H1 (cell line): ENCODE measurements at regions not wholly inside any gene's neighbourhood (a gene's known extent, or its start where the extent isn't known, plus 50 kb on each side); places are given as distances from the start of the nearest gene placed in this dataset.

Source experiments
- CTCF ChIA-PET: fragments of 300-600 bp; sonication (Branson Sonifier 250); formaldehyde crosslinking; loops from one replicate; lab custom pipeline; 2021; ENCODE audit not compliant: partially characterized antibody; lab: Charles Lee
- POLR2A ChIA-PET: fragments of 300-600 bp; sonication (Branson Sonifier 250); formaldehyde crosslinking; loops from one replicate; lab custom pipeline; 2021; ENCODE audit warnings: inconsistent platforms; ENCODE audit not compliant: partially characterized antibody; lab: Charles Lee
- DNase-seq, 2 experiments: peaks; one replicate each; pipeline versions ENCODE4 v3.0.0 to v3.0.0-alpha.2; 2010 to 2022; ENCODE audit warnings: low spot score in 2 of 2, low read depth in 1 of 2, mixed read lengths in 1 of 2
- FAIRE-seq: peaks from 2 replicates; lab custom pipeline; 2011; peaks lifted over from hg19 to GRCh38; lab: Jason Lieb, UNC
- H2AFZ ChIP-seq: 2 replicates; pipeline ENCODE4 v1.8.1; 2012; ENCODE audit warnings: low read length, inconsistent platforms
- H2AK5ac ChIP-seq: 2 replicates; pipeline ENCODE4 v1.6.1; 2013; ENCODE audit warnings: low read depth, low read length
- H2BK120ac ChIP-seq: replicated peaks from 2 replicates; pipeline ENCODE3; 2013; ENCODE audit warnings: low read depth, low read length, inconsistent platforms
- H2BK12ac ChIP-seq: 2 replicates; pipeline ENCODE4 v1.6.1; 2013; ENCODE audit warnings: low read depth, low read length
- H2BK15ac ChIP-seq: 2 replicates; pipeline ENCODE4 v1.6.1; 2013; ENCODE audit warnings: low read length
- H2BK20ac ChIP-seq: 2 replicates; pipeline ENCODE4 v1.6.1; 2013; ENCODE audit warnings: low read length
- H2BK5ac ChIP-seq: 2 replicates; pipeline ENCODE4 v1.6.1; 2013; ENCODE audit warnings: low read depth, low read length
- H3K14ac ChIP-seq: 2 replicates; pipeline ENCODE4 v1.6.1; 2013; ENCODE audit warnings: inconsistent platforms; ENCODE audit not compliant: insufficient read length
- H3K18ac ChIP-seq: 2 replicates; pipeline ENCODE4 v1.6.1; 2013; ENCODE audit warnings: low read length; ENCODE audit errors: extremely low read depth
- H3K23ac ChIP-seq: 2 replicates; pipeline ENCODE4 v1.6.1; 2013; ENCODE audit warnings: inconsistent platforms; ENCODE audit not compliant: insufficient read length
- H3K23me2 ChIP-seq: 2 replicates; pipeline ENCODE4 v1.6.1; 2013; ENCODE audit warnings: low read depth, low read length
- H3K27ac ChIP-seq: 2 replicates; pipeline ENCODE4 v1.6.1; 2011; ENCODE audit warnings: low read depth, low read length, inconsistent platforms
- H3K27me3 ChIP-seq, 4 experiments: replicated peaks in 1 of 4; 1 replicate in 1 of 4; 2 replicates in 3 of 4; pipeline versions ENCODE4 v1.6.1 to v1.8.1; 2011 to 2013; ENCODE audit warnings: low read length in 3 of 4, mild to moderate bottlenecking in 3 of 4, inconsistent platforms in 2 of 4, mixed read lengths in 2 of 4, moderate library complexity in 1 of 4; ENCODE audit not compliant: control insufficient read depth in 3 of 4, insufficient read depth in 3 of 4; ENCODE audit errors: extremely low read depth in 1 of 4
- H3K36me3 ChIP-seq, 4 experiments: 2 replicates each; pipeline versions ENCODE4 v1.6.1 to v1.8.1; 2011 to 2013; ENCODE audit warnings: mild to moderate bottlenecking in 4 of 4, low read length in 3 of 4, moderate library complexity in 2 of 4, control low read depth in 1 of 4, inconsistent platforms in 1 of 4; ENCODE audit not compliant: insufficient read depth in 4 of 4, control insufficient read depth in 2 of 4
- H3K4ac ChIP-seq: replicated peaks from 2 replicates; pipeline ENCODE3; 2013; ENCODE audit warnings: low read length, low read depth, mixed read lengths, inconsistent platforms; ENCODE audit not compliant: insufficient read length
- H3K4me1 ChIP-seq, 4 experiments: replicated peaks in 1 of 4; 1 replicate in 1 of 4; 2 replicates in 3 of 4; pipeline versions ENCODE4 v1.6.1 to v1.8.1; 2011 to 2013; ENCODE audit warnings: low read length in 3 of 4, inconsistent platforms in 2 of 4, mixed read lengths in 1 of 4; ENCODE audit not compliant: insufficient read depth in 4 of 4, control insufficient read depth in 3 of 4
- H3K4me2 ChIP-seq, 2 experiments: 2 replicates each; pipeline versions ENCODE4 v1.6.1 to v1.8.1; 2011 to 2013; ENCODE audit warnings: low read depth in 2 of 2, low read length in 2 of 2, control low read depth in 1 of 2, inconsistent platforms in 1 of 2, mild to moderate bottlenecking in 1 of 2; ENCODE audit not compliant: insufficient read depth in 1 of 2
- H3K4me3 ChIP-seq, 4 experiments: fragments of 200-600, 300-600 bp in 1 of 4; sonication (generic), shearing (Covaris generic), sonication (Bioruptor Twin) in 1 of 4; 2 replicates each; pipeline versions ENCODE4 v1.5.1 to v1.8.1; 2011 to 2016; ENCODE audit warnings: low read length in 4 of 4, low read depth in 3 of 4, control low read depth in 2 of 4, inconsistent platforms in 2 of 4, mild to moderate bottlenecking in 2 of 4, mixed read lengths in 1 of 4, moderate library complexity in 1 of 4; ENCODE audit not compliant: insufficient read depth in 2 of 4; ENCODE audit errors: extremely low read depth in 1 of 4
- H3K56ac ChIP-seq: replicated peaks from 2 replicates; pipeline ENCODE3; 2013; ENCODE audit warnings: low read depth, mild to moderate bottlenecking, mixed read lengths, low read length, inconsistent platforms; ENCODE audit not compliant: insufficient read length
- H3K79me1 ChIP-seq: 2 replicates; pipeline ENCODE4 v1.6.1; 2013; ENCODE audit warnings: low read depth, low read length, control low read depth
- H3K79me2 ChIP-seq, 2 experiments: 2 replicates each; pipeline versions ENCODE4 v1.6.1 to v1.8.1; 2012 to 2013; ENCODE audit warnings: low read length in 2 of 2, mild to moderate bottlenecking in 2 of 2, inconsistent platforms in 1 of 2; ENCODE audit not compliant: insufficient read depth in 2 of 2, control insufficient read depth in 1 of 2
- H3K9ac ChIP-seq, 4 experiments: replicated peaks in 1 of 4; 1 replicate in 1 of 4; 2 replicates in 3 of 4; pipeline versions ENCODE4 v1.6.1 to v1.8.1; 2011 to 2013; ENCODE audit warnings: low read depth in 3 of 4, low read length in 3 of 4, control low read depth in 2 of 4, mild to moderate bottlenecking in 2 of 4, moderate library complexity in 2 of 4, inconsistent platforms in 1 of 4; ENCODE audit errors: extremely low read depth in 1 of 4
- H3K9me3 ChIP-seq, 2 experiments: 2 replicates each; pipeline versions ENCODE4 v1.6.1 to v1.8.1; 2012 to 2013; ENCODE audit warnings: mild to moderate bottlenecking in 2 of 2, moderate library complexity in 2 of 2, control low read depth in 1 of 2, inconsistent platforms in 1 of 2, low read depth in 1 of 2, low read length in 1 of 2, mixed read lengths in 1 of 2; ENCODE audit not compliant: insufficient read depth in 2 of 2
- H4K20me1 ChIP-seq, 2 experiments: replicated peaks in 1 of 2; 2 replicates each; pipeline versions ENCODE3 to v1.8.1; 2011 to 2013; ENCODE audit warnings: inconsistent platforms in 2 of 2, low read length in 2 of 2, mild to moderate bottlenecking in 1 of 2; ENCODE audit not compliant: insufficient read depth in 2 of 2, control insufficient read depth in 1 of 2
- H4K5ac ChIP-seq: 2 replicates; pipeline ENCODE4 v1.6.1; 2013; ENCODE audit warnings: low read length, low read depth, mixed read lengths, inconsistent platforms; ENCODE audit not compliant: insufficient read length
- H4K8ac ChIP-seq: 2 replicates; pipeline ENCODE4 v1.8.0; 2013; ENCODE audit warnings: mild to moderate bottlenecking, moderate library complexity, low read length, inconsistent platforms; ENCODE audit not compliant: insufficient read depth; ENCODE audit errors: extremely low read depth
- H4K91ac ChIP-seq: replicated peaks from 2 replicates; pipeline ENCODE3; 2013; ENCODE audit warnings: low read length, mixed read lengths, inconsistent platforms; ENCODE audit not compliant: insufficient read length
- ATF2 ChIP-seq: IDR thresholded peaks from 2 replicates; pipeline ENCODE4 v1.6.1; 2012; ENCODE audit warnings: low read length, inconsistent platforms
- BRCA1 ChIP-seq: IDR thresholded peaks from 2 replicates; pipeline ENCODE4 v1.6.1; 2012; ENCODE audit warnings: low read depth, low read length, improper control_type of control experiment
- CHD2 ChIP-seq: IDR thresholded peaks from 2 replicates; pipeline ENCODE4 v1.6.1; 2012; ENCODE audit warnings: low read length, improper control_type of control experiment
- E2F6 ChIP-seq: IDR thresholded peaks from 2 replicates; pipeline ENCODE4 v1.6.1; 2012; ENCODE audit warnings: inconsistent platforms
- EGR1 ChIP-seq: IDR thresholded peaks from 2 replicates; pipeline ENCODE4 v1.6.1; 2011; ENCODE audit warnings: low read depth, low read length, borderline replicate concordance
- GTF2F1 ChIP-seq: IDR thresholded peaks from 2 replicates; pipeline ENCODE4 v1.6.1; 2012; ENCODE audit warnings: low read depth, low read length, improper control_type of control experiment, borderline replicate concordance
- RXRA ChIP-seq: IDR thresholded peaks from 2 replicates; pipeline ENCODE4 v1.6.1; 2011; ENCODE audit warnings: low read depth, mild to moderate bottlenecking, low read length, moderate library complexity; ENCODE audit not compliant: insufficient read depth
- SIN3A ChIP-seq, 2 experiments: IDR thresholded peaks in 1 of 2; conservative IDR thresholded peaks in 1 of 2; 2 replicates each; pipeline ENCODE4 v1.6.1; 2011 to 2012; ENCODE audit warnings: low read length in 2 of 2, improper control_type of control experiment in 1 of 2, low read depth in 1 of 2, mild to moderate bottlenecking in 1 of 2
- SP4 ChIP-seq: IDR thresholded peaks from 2 replicates; pipeline ENCODE4 v1.6.1; 2012; ENCODE audit warnings: low read length, inconsistent platforms
- SUZ12 ChIP-seq: fragments of 200-600 bp; sonication (generic); IDR thresholded peaks from 2 replicates; pipeline ENCODE4 v1.6.1; 2012; ENCODE audit warnings: mild to moderate bottlenecking, inconsistent platforms, low read length, moderate library complexity, mixed read lengths
- TCF12 ChIP-seq: IDR thresholded peaks from 2 replicates; pipeline ENCODE4 v1.6.1; 2011; ENCODE audit warnings: low read depth, mild to moderate bottlenecking, low read length
- TEAD4 ChIP-seq: IDR thresholded peaks from 2 replicates; pipeline ENCODE4 v1.6.1; 2012; ENCODE audit warnings: low read depth, low read length, inconsistent platforms, mixed read lengths
- YY1 ChIP-seq: IDR thresholded peaks from 2 replicates; pipeline ENCODE4 v1.6.1; 2011; ENCODE audit warnings: low read depth, mild to moderate bottlenecking, low read length
- TF ChIP-seq, protein P1 (sequence below): IDR thresholded peaks from 2 replicates; pipeline ENCODE4 v1.6.1; 2012; ENCODE audit warnings: inconsistent platforms

GRCh38 chr10:31125789-31126188 lies 94.1 kb upstream of the ZNF438 start:
- no peak for FAIRE-seq
- no peak overlapping the region for H2BK120ac ChIP-seq
- TF ChIP-seq SIN3A (conservative IDR thresholded peaks at IDR 0.05 in 1 of 2, IDR thresholded peaks at IDR 0.05 in 1 of 2; ENCODE audit: low read depth in 1 of 2, low read length in 2 of 2) (no peak), ATF2 (no peak), TEAD4 (no peak), CHD2 (no peak), RXRA (no peak), SUZ12 (no peak), E2F6 (no peak), EGR1 (no peak), BRCA1 (no peak), GTF2F1 (no peak), SP4 (no peak), YY1 (no peak), TCF12 (no peak)
- TF ChIP-seq, protein P1, sequence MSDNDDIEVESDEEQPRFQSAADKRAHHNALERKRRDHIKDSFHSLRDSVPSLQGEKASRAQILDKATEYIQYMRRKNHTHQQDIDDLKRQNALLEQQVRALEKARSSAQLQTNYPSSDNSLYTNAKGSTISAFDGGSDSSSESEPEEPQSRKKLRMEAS, result no peak

More at GRCh38 chr10:31125789-31126188, 94.1 kb upstream of the ZNF438 start:
- Histone ChIP-seq H3K9me3 (no peaks in the 10 kb centered on the region), H3K79me2 (no peaks in the 10 kb centered on the region), H2BK5ac (no peak overlapping the region), H3K79me1 (no peaks in the 10 kb centered on the region), H2BK15ac (no peak overlapping the region), H3K14ac (no peak overlapping the region), H4K8ac (no peak overlapping the region), H3K4me2 (no peak overlapping the region), H3K56ac (no peak overlapping the region), H3K18ac (no peak overlapping the region), H3K23ac (no peak overlapping the region), H3K4ac (no peak overlapping the region), H3K4me1 (no peaks in the 10 kb centered on the region), H4K5ac (no peak overlapping the region), H3K9ac (no peak overlapping the region), H2BK20ac (no peak overlapping the region), H3K27me3 (peaks cover 0 to 2% (median 0%) of the 10 kb centered on the region in 4 experiments; a peak in 1 of 7 replicates), H3K36me3 (no peaks in the 10 kb centered on the region), H2AK5ac (no peak overlapping the region), H3K27ac (no peak overlapping the region), H3K4me3 (no peak overlapping the region), H3K23me2 (no peaks in the 10 kb centered on the region), H4K91ac (no peak overlapping the region), H2BK12ac (no peak overlapping the region), H2AFZ (no peak overlapping the region), H4K20me1 (no peaks in the 10 kb centered on the region)
- ChIA-PET POLR2A (no interaction called here), CTCF (no interaction called here)
- DNase-seq, result no peak
